H54 (cell line): ENCODE measurements at regions not wholly inside any gene's neighbourhood (a gene's known extent, or its start where the extent isn't known, plus 50 kb on each side); places are given as distances from the start of the nearest gene placed in this dataset.
A peak's percentile ranks its signal among the peaks of the same experiment; 100 is the strongest.

Source experiments
- DNase-seq: peaks from one replicate; pipeline ENCODE4 v3.0.0; 2011; ENCODE audit warnings: low spot score, mixed read lengths; ENCODE audit not compliant: insufficient read length
- FAIRE-seq: peaks from 3 replicates; lab custom pipeline; 2011; peaks lifted over from hg19 to GRCh38; lab: Jason Lieb, UNC
- POLR2A ChIP-seq: IDR thresholded peaks from 2 replicates; pipeline ENCODE4 v1.6.1; 2011; ENCODE audit warnings: low read depth, mild to moderate bottlenecking, low read length

GRCh38 chr6:16976385-16977183 is 125.3 kb upstream of the STMND1 start:
- no peak for TF ChIP-seq POLR2A
- DNase-seq, result no peak
- no peak for FAIRE-seq

GRCh38 chr6:16974704-16975359 is 127.0 kb upstream of the STMND1 start:
- no peak for FAIRE-seq
- no peak for TF ChIP-seq POLR2A

GRCh38 chr6:16974387-16974673 is 127.5 kb upstream of the STMND1 start:
- DNase-seq (no peak), FAIRE-seq (no peak)
- no peak for TF ChIP-seq POLR2A

More at GRCh38 chr6:16974704-16975359, 127.0 kb upstream of the STMND1 start:
- no peak for DNase-seq

GRCh38 chr6:16973545-16974386 is 128.1 kb upstream of the STMND1 start:
- no peak for TF ChIP-seq POLR2A

GRCh38 chr6:16973051-16973450 is 128.8 kb upstream of the STMND1 start:
- DNase-seq, result no peak
- no peak for TF ChIP-seq POLR2A
- FAIRE-seq, result no peak

More at GRCh38 chr6:16973545-16974386, 128.1 kb upstream of the STMND1 start:
- no peak for DNase-seq
- no peak for FAIRE-seq

- DNase-seq (no peak), FAIRE-seq (no peak)
- TF ChIP-seq POLR2A, result no peak
Measured at GRCh38 chr6:16972535-16972934, 129.3 kb upstream of the STMND1 start.

- no peak for FAIRE-seq
Measured at GRCh38 chr6:16969699-16970655, 131.9 kb upstream of the STMND1 start.

DNA sequence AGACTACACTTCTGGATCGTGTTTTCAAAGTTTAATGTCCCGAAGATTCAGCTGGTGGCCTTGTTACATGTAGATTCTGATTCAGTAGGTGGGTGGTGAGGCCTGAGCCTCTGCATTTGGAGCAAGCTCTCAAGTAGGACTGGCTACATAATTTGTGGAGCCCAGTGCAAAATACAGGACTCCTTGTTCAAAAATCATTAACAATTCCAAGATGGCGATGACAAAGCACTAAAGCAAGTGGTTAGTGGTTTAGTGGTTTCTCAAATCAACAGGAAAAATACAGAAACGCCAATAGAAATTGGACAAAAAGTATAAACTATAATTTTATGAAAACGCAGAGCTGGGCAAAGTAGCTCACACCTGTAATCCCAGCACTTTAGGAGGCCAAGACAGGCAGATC is 133.7 kb upstream of the STMND1 start:
- FAIRE-seq, result no peak
- DNase-seq, result no peak
- TF ChIP-seq POLR2A, result no peak

More at GRCh38 chr6:16969699-16970655, 131.9 kb upstream of the STMND1 start:
- no peak for DNase-seq
- no peak for TF ChIP-seq POLR2A

- no peak for FAIRE-seq
- TF ChIP-seq POLR2A, result no peak
- DNase-seq, result no peak
Measured at GRCh38 chr6:16967470-16967817, 134.4 kb upstream of the STMND1 start.

GRCh38 chr6:16966791-16967469 is 134.9 kb upstream of the STMND1 start:
- no peak for TF ChIP-seq POLR2A
- no peak for DNase-seq
- FAIRE-seq, result no peak

DNA sequence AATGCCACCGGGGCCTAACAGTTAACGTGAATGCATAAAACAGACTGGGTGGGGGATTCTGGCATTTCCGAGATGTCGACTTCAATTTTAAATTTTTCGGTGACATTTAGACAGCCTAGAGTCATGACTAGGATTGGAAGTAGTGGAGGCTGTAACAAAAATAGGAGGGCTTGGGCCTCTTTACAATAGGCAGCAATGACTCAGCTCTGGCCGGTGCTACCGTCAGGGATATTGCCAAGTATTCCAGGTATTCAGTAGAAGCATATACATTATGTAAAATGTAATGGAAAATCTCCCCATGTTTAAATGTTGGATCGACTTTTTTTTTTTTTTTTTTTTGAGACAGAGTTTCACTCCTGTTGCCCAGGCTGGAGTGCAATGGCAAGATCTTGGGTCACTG is 136.2 kb upstream of the STMND1 start:
- FAIRE-seq (no peak), DNase-seq (no peak)
- TF ChIP-seq POLR2A, result no peak

GRCh38 chr6:16964553-16965499 is 137.0 kb upstream of the STMND1 start:
- DNase-seq (peak; percentile 47), FAIRE-seq (no peak)
- no peak for TF ChIP-seq POLR2A
